Epidermal melanocyte (primary cell): ENCODE measurements at regions not wholly inside any gene's neighbourhood (a gene's known extent, or its start where the extent isn't known, plus 50 kb on each side); places are given as distances from the start of the nearest gene placed in this dataset.

ENCODE experiments used
- DNase-seq: peaks from one replicate; pipeline ENCODE4 v3.0.0; 2011; ENCODE audit warnings: low spot score; ENCODE audit not compliant: insufficient read length

DNA sequence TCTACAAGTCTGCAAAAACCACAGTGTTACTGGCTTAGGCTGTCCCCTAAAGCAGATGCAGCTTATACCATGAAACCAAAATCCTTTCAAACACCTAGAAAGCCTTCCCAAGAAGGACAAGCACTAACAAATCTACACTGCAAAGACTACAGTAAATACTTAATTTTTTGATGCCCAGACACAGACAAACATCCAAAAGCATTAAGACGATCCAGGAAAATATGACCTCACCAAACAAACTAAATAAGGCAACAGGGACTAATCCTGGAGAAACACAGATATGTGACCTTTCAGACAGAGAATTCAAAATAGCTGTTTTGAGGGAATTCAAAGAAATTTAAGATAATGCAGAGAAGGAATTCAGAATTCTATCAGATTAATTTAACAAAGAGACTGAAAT, 423.5 kb downstream of the COL12A1 start:
- no peak for DNase-seq

GRCh38 chr6:74780831-74781230, 425.0 kb downstream of the COL12A1 start:
- no peak for DNase-seq

DNA sequence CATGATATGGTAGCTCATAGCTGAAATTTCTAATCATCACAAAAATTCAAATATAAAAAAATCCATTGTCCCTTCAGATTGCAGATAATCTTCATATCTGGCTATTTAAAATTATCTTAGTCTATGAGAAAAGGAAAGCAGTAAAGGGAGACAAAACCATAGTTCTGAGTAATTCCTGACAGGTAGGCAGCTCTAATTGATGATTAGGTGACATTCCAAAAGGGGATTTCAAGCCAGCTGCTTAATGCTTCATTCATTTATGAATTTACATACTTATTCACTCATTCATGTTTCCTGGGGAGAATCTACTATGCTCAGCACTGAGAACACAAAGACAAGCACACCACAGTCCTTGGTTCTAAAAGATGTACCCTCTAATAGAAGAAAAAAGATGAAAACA, 437.1 kb downstream of the COL12A1 start:
- DNase-seq = no peak

DNA sequence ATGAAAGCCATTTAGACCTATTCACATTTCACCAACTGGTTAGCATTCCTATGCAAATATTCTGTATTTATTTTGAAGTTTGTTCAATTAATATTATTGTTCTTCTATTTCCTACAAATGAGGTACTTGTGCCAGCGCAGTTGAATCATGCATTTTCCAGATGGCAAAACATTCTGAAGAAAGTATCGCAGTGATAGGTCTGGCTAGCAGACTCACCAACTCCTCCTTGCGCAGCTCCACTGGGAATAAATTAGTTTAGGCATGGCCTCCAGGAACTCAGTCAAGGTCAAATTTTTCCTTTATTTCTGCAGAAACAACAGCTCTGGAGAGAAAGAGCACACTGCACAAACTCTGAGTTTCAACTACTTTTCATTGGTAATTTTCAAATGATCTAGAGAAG, 437.7 kb downstream of the COL12A1 start:
- DNase-seq = no peak

- no peak for DNase-seq
Measured at GRCh38 chr6:74765486-74765885, 440.4 kb downstream of the COL12A1 start.

DNA sequence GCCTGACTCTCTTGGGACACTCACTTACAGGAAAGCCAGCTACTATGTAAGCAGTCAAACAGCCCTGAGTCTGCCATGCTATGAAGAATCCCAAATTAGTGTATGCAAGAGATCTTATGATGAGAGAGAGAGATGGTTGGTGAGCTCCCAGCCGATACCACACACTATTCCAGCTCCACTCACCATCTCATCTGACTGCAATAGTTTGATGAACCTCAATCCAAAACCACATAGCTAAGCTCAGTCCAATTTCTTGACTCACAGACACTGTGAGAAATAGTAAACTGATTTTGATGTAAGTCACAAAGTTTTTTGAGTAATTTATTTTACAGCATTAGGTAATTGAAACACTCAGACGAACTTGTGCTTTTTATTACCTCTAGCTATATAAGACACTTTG, 441.4 kb downstream of the COL12A1 start:
- no peak for DNase-seq

DNA sequence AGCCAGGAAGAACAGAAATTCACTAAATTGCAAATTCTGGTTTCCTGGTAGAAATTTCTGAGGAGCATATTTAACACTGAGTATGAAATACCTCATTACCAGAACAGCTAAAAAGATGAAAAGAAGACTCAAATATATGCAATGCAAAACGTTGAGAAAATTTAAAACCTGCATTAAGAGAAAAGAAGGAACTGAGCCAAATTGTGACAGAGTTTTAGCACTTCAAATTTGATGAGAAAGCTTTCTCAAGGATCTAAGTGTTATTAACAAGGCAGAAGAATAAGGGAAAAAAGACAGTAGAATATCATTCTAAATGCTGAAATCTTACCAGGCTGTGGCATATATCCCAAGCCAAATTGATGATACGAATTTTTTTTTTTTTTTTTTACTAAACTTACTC, 443.0 kb downstream of the COL12A1 start:
- DNase-seq = no peak

GRCh38 chr6:74757813-74758212, 448.0 kb downstream of the COL12A1 start:
- DNase-seq = no peak

- DNase-seq = no peak
Measured at GRCh38 chr6:74756923-74757322, 448.9 kb downstream of the COL12A1 start.

DNA sequence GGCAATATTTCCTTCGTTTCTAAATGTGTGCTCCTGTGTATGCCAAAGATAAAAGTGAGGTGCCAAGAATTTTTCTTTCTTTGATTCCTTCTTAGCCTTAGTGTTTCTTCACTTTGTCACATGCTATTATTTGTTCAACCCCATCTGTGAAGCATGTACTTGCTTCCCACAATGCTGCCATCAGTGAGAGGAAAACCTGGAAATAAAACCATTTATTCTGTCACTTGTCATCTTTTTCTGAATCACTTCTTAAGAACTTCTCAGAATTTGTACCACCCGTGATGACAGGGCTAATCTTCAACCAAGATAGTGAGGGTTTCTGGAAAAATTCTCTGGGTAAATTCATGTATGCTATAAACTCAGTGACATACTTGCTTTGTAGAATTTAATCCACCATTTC, 450.1 kb downstream of the COL12A1 start:
- DNase-seq = no peak

DNA sequence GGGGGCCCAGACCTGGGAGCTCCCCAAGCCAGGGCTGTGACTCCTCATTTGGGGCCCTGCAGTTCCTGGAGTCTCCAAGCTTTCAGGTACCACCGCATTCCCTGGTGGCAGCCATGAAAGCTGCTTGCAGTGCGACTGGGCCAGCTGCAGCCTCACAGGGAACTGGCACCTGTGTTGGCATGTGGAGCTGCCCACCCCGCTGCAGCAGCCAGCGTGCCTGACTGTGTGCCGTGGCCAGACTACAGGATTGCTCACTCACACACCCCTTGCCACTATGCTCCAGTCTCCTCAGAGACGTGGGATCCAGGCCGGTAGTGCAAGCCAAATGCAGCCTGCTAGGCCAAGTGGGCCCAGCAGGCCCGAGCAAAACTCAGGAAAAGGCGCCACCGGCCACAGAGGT, 450.7 kb downstream of the COL12A1 start:
- DNase-seq = no peak

- DNase-seq = no peak
Measured at GRCh38 chr6:74753883-74754600, 451.8 kb downstream of the COL12A1 start.

GRCh38 chr6:74752303-74752702, 453.6 kb downstream of the COL12A1 start:
- no peak for DNase-seq

DNA sequence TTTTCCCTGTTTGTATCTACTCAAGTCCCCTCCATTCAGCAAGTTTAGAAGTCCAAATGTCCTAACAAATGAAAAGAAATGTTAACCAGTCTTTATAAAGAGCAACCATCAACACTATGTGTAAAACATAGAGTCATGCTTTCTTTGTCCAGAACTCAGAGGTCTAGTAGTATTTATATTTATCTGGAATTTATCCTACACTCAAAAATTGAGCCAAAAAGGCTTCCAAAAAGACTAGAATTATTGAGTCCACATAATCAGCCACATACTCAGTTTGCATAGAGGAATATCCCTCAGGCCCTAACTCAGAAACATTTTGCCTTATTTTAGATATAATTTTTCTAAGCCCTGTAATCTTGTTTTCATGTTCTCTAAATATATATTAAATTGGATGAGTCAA, 455.0 kb downstream of the COL12A1 start:
- DNase-seq = no peak

DNA sequence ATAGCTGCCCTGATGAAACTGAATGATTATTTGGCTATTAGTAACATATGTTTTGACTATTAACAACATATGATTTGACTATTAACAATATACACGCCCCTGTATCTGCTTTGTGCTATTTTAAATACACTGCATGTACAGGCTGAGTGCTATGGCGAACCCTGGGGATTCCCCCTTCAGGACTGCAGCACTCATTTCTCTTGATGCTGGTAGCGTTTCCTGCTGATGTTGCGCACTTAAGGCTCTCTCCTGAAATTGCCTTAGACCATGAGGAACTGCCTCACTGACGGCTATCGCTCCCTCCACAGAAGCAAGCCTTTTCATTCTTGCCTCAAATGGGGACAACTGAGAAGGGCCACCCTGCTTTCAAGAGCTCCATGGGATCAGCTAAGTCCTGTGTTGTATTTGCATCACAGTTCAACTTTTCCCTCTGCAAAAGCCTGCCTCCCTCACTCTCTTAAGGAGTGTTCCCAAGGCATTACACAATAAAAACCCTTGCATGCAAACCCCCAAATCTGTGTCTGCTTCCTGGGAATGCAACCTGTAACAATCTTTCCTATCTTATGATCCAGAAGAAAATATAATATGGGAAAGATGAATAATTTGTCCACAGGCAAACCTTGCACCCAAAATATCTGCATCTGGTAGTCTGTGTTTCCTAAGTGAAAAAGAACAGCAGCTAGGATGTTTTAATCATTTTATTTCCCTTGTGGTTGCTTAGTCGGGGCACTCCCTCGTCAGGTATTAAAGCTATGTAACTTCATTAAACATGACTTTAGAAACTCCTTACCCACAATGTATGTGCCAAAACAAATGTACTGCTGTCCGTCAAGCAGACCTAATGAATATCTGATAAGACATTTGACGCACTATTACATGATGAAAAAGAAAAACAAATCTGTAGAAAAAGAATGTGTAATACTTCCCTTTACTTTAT, 456.4 kb downstream of the COL12A1 start:
- DNase-seq = no peak

GRCh38 chr6:74745670-74746069, 460.2 kb downstream of the COL12A1 start:
- no peak for DNase-seq

- no peak for DNase-seq
Measured at GRCh38 chr6:74742793-74743508, 462.9 kb downstream of the COL12A1 start.

GRCh38 chr6:74741646-74742045, 464.2 kb downstream of the COL12A1 start:
- no peak for DNase-seq

- no peak for DNase-seq
Measured at GRCh38 chr6:74735304-74735703, 470.5 kb downstream of the COL12A1 start.

DNA sequence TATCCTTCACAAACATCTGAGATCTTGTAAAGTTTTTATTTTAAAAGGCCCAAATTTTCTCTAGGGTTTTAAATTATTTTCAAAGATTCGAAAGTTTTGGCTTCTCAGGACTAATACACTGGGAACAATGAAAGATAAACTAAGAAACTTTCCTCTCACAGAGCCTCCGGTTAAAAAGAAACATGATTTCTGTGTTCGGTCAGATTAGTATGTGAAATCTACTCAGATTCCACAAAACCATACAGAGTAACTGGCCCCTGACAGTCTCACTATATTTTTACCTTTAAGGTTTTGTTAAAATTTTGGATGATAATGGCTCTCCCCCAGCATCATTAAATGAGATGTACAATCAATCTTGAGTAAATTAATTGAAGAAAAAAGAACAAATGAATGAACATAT, 471.0 kb downstream of the COL12A1 start:
- no peak for DNase-seq

DNA sequence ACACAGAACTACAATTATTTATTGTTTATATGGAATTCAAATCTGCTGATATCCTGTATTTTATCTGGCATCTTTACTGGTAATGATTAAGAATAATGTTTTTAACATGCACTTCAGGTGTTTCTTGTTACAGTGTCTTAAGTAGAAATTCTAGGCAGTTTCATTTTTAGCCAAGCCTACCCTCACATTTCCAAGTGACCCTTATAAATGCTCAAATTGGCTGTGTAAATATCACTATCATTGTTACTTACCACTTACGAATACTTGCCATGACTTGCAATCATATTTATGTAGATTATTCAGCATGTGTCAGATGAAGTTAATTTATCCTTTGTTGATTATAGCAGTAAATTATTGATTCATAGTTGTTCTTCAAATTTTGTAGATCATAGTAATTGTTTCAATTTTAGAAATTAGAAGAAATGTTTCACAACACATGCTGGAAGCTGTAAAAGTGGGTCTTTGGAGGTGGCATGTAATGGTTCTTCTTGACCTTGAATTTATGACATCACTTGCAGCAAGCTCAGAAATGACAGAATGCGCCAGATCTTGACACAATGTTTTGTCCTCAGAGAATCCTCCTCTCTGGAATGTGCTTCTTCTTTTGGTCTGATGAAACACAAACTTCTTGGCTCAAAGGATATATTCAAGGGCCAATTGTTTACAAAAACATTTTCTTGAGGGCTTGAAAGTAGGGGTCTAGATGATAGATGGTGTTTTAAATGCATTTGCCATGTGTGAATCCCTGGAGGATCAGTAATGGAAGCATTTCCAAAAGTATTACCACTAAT, 471.8 kb downstream of the COL12A1 start:
- no peak for DNase-seq
